ENCODE measurements at regions not wholly inside any gene's neighbourhood (a gene's known extent, or its start where the extent isn't known, plus 50 kb on each side); places are given as distances from the start of the nearest gene placed in this dataset.
A peak's percentile ranks its signal among the peaks of the same experiment; 100 is the strongest.

DNA sequence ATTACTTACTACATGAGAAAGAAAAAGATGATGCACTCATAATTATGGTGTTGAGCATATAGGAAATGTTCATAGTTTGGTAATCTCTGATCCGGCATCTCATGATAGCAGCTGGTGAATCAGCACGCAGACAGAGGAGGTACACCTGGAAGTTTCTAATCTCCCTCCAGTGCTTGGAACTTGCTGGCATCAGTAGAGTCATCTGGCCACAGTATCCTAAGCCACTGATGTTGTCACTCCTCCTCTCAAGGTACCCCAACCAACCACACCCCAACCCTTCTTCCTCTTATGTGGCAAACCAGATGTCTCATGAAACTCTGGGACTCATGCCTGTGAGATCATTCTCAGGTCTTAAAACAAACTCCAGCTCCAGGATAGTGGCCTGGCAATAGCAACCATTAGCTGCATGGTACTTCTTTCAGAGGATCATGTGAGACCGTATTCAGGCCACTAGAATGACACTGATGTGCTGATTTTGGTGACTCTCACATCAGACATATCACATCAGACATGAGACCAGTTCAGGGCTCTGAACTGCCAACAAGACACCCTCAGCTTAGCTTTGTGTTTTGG, 143.0 kb downstream of the RASSF9 start:
- no peak for DNase-seq

DNA sequence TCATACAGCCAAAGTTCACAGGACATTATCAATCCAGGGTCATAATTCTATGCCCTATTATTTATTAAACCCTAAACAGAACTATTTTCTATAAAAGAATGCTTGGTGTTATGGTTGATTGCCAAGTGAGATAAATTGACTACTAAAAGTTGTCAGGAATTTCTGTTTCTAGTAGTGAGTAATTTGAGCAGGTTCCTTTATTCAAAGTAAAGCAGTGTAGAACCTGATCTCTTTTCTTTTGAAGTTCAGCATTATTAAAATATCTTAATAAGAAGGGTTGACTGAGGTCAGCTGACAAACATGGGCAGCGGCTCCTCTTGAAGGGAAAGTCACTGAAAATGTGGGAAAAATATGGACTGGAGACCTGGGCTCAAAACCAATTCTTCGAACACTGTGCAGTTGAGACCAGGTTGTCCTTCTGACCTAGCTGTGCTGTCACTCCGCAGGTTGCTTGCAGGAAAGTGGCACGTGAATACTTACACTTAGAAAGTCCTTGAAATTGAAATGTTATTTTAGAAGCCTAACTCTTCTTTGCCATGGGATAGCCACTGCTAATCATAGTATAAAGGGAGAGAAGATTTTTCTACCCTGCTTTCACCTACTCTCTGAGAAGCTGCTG, 141.0 kb downstream of the RASSF9 start:
- no peak for DNase-seq

DNA sequence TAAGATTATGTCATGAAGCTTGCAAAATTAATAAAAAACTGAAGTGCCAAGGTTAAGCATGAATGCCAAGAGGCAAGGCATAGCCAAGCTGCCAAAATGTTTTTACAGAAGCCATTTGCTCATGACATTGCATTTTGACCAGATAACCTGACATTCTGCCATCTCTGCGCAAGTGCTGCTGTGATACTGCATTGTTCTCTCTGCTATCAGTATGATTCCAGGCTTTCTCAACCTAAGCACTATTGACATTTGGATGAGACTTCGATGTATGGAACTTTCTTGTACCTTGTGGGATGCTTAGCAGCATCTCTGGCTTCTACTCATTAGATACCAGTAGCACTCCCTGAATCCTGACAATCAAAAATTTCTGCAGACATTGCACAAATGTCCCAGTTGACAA, 139.2 kb downstream of the RASSF9 start:
- DNase-seq = no peak

GRCh38 chr12:85698937-85699336, 137.3 kb downstream of the RASSF9 start:
- no peak for DNase-seq

GRCh38 chr12:85708775-85709174, 127.4 kb downstream of the RASSF9 start:
- no peak for DNase-seq

GRCh38 chr12:85711735-85712390, 124.3 kb downstream of the RASSF9 start:
- peak in 1 of 2 experiments; percentile 30 for DNase-seq

DNA sequence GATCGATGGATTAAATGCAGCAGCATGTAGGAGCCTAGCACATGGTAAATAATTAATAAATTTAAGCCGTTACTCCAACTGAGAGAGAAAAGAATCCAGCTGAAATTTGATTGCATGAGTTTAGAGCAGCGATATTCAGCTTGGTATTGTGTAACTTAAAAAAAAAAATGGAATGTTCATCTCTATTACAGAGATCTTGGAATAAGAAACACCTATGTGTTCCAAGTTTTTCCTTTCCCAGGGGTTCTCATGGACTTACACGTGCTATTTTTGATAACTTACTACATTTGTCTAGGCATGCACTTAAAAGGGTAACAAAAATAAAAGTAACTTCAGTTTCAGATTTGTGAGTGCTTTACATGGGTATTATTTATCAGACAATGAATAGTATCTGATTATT, 122.8 kb downstream of the RASSF9 start:
- DNase-seq = peak in 1 of 2 experiments; percentile 15

DNA sequence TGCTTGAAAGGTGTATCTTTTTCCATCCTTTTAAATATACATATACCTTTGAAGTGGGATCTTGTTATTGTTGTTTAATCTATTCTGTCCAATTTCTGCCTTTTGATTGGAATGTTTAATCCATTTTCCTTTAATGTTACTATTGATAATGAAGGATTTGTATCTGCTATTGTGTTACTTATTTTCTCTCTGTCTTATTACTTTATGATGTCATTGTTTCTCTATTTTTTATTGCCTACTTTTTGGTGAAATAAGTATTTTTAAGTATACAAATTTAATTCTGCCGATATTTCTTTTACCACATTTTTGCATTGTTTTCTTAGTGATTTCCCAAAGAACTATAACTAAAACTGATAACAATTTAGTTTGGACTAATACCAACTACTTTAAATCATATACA, 121.8 kb downstream of the RASSF9 start:
- no peak for DNase-seq

- DNase-seq = no peak
These were observed 115.7 kb downstream of the RASSF9 start for GRCh38 chr12:85720308-85721033.

- peak; percentile 77 to 83 for DNase-seq
These were observed 110.2 kb downstream of the RASSF9 start for GRCh38 chr12:85725991-85726390.

GRCh38 chr12:85733221-85733840, 102.9 kb downstream of the RASSF9 start:
- no peak for DNase-seq

GRCh38 chr12:85733984-85734383, 102.2 kb downstream of the RASSF9 start:
- peak in 1 of 2 experiments; percentile 49 for DNase-seq

- peak; percentile 79 to 91 for DNase-seq
These were observed 96.0 kb downstream of the RASSF9 start for GRCh38 chr12:85740186-85740585.

DNA sequence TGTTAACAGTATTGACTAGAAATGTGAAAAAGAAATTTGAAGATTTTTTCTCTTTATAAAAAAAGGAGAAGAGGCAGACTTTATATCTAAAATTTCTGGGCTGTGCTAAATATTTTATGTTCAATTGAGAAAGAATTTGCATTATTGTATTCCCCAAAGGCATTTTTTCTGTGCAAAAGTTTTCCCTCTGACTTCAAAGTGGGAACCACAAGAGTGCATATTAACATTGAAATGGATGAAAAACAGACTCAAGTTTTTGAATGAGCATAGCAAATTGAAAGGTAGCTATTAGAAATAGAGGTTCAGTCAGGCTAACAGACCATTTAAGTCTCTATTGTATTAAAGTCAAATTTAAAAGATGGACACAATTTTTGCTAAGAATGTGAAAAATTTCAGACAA, 95.2 kb downstream of the RASSF9 start:
- no peak for DNase-seq

GRCh38 chr12:85747941-85748495, 88.2 kb downstream of the RASSF9 start:
- DNase-seq = peak in 1 of 2 experiments; percentile 38

All from NCI-H446 (cell line).